ENCODE measurements at regions not wholly inside any gene's neighbourhood (a gene's known extent, or its start where the extent isn't known, plus 50 kb on each side); places are given as distances from the start of the nearest gene placed in this dataset.

DNA sequence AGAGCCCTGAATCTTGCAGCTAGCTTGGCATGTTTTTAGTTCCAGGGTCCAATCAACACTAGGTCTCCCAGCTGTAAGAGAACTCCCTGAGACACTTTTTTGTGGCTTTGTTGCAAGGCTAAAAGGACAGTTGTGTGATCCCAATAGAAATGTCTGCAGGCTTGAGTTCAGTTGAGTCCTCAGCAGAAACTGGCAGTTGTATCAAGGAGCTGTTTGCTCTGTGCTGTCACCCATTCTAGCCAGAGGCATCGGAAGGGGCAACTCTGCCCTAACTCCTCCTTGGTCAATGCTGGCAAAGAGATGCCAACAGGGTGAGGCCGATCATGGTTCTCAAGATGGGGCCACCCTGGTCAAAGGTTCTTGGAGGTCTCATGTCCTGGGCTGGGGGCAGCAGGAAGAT lies 224.1 kb downstream of the BUB3 start:
- Histone ChIP-seq H4K8ac (ENCODE audit: low read length) (no peak overlapping the region), H3K9ac (ENCODE audit: low read length) (no peak overlapping the region), H3K4me2 (ENCODE audit: low read length, poor library complexity, severe bottlenecking) (no peak overlapping the region), H2AK5ac (ENCODE audit: low read length, severe bottlenecking) (no peak overlapping the region), H4K91ac (ENCODE audit: low read length) (no peak overlapping the region), H3K4ac (ENCODE audit: low read depth in 1 of 2, low read length in 2 of 2) (no peak overlapping the region), H3K4me3 (ENCODE audit: insufficient read depth in 1 of 2, low read depth in 1 of 2, low read length in 2 of 2) (no peak overlapping the region), H2BK15ac (ENCODE audit: low read depth, poor library complexity, severe bottlenecking) (no peak overlapping the region), H3K23ac (ENCODE audit: low read length in 2 of 2) (no peak overlapping the region), H3K79me1 (replicated peaks; ENCODE audit: low read length, poor library complexity, severe bottlenecking) (no peaks in the 10 kb centered on the region), H2AFZ (ENCODE audit: low read depth, low read length) (no peak overlapping the region), H2BK120ac (ENCODE audit: low read depth, low read length) (no peak overlapping the region), H3K14ac (ENCODE audit: low read length in 2 of 2) (no peak overlapping the region), H3K27me3 (ENCODE audit: control insufficient read depth in 1 of 2, insufficient read depth in 1 of 2, low read length in 2 of 2) (peaks cover 0 to 11% of the 10 kb centered on the region in 2 experiments), H2BK5ac (ENCODE audit: low read depth, low read length, poor library complexity, severe bottlenecking) (no peak overlapping the region), H3K9me3 (ENCODE audit: control insufficient read depth, low read length) (no peaks in the 10 kb centered on the region), H2BK12ac (ENCODE audit: low read length in 2 of 2) (no peak overlapping the region), H3K36me3 (ENCODE audit: control insufficient read depth in 1 of 2, insufficient read depth in 2 of 2, low read depth in 1 of 2, low read length in 2 of 2) (no peaks in the 10 kb centered on the region), H3K4me1 (ENCODE audit: control insufficient read depth, insufficient read depth, low read depth, low read length) (no peaks in the 10 kb centered on the region), H3K18ac (ENCODE audit: low read depth in 1 of 2, low read length in 2 of 2) (no peak overlapping the region), H3K27ac (ENCODE audit: low read length, poor library complexity, severe bottlenecking) (no peak overlapping the region)
- WGBS, result 85% methylated on average over 2 of the region's 2 CpGs
- no peak for DNase-seq

DNA sequence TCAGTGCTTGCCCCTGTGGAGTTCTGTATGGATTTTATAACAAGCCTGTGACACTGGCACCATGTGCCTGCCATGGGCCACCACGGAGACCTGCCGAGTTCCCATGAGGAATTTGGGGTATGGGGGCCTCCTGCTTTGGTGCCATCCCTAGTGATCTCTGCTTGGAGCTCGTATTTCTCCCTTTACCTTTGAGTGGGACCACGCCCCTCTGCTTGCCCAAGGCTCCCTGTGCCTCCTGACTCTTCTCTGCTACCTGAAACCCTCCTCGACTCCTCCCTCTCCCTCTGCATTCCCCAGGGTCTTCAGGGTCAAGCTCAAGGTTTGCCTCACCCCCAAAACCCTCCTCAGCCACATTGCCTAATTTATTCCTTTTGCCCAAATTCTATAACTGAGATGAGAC lies 225.0 kb downstream of the BUB3 start:
- no peak overlapping the region for H2BK15ac ChIP-seq (ENCODE audit: low read depth, poor library complexity, severe bottlenecking)
- no peak overlapping the region for H3K14ac ChIP-seq (ENCODE audit: low read length in 2 of 2)
- H2BK120ac ChIP-seq (ENCODE audit: low read depth, low read length), result no peak overlapping the region
- no peak for DNase-seq
- H3K9ac ChIP-seq (ENCODE audit: low read length), result no peak overlapping the region
- no peak overlapping the region for H4K8ac ChIP-seq (ENCODE audit: low read length)
- H3K4ac ChIP-seq (ENCODE audit: low read depth in 1 of 2, low read length in 2 of 2), result no peak overlapping the region
- no peak overlapping the region for H4K91ac ChIP-seq (ENCODE audit: low read length)
- H3K27me3 ChIP-seq (ENCODE audit: control insufficient read depth in 1 of 2, insufficient read depth in 1 of 2, low read length in 2 of 2), result peaks cover 0 to 15% of the 10 kb centered on the region in 2 experiments
- H3K27ac ChIP-seq (ENCODE audit: low read length, poor library complexity, severe bottlenecking), result no peak overlapping the region
- H2BK12ac ChIP-seq (ENCODE audit: low read length in 2 of 2), result no peak overlapping the region
- H3K4me2 ChIP-seq (ENCODE audit: low read length, poor library complexity, severe bottlenecking), result no peak overlapping the region
- no peaks in the 10 kb centered on the region for H3K9me3 ChIP-seq (ENCODE audit: control insufficient read depth, low read length)
- no peak overlapping the region for H2BK5ac ChIP-seq (ENCODE audit: low read depth, low read length, poor library complexity, severe bottlenecking)
- 34% methylated on average over 5 of the region's 5 CpGs for WGBS
- H3K18ac ChIP-seq (ENCODE audit: low read depth in 1 of 2, low read length in 2 of 2), result no peak overlapping the region
- H3K4me1 ChIP-seq (ENCODE audit: control insufficient read depth, insufficient read depth, low read depth, low read length), result no peaks in the 10 kb centered on the region
- no peaks in the 10 kb centered on the region for H3K79me1 ChIP-seq (replicated peaks; ENCODE audit: low read length, poor library complexity, severe bottlenecking)
- H3K23ac ChIP-seq (ENCODE audit: low read length in 2 of 2), result no peak overlapping the region
- no peak overlapping the region for H2AFZ ChIP-seq (ENCODE audit: low read depth, low read length)
- H2AK5ac ChIP-seq (ENCODE audit: low read length, severe bottlenecking), result no peak overlapping the region
- H3K36me3 ChIP-seq (ENCODE audit: control insufficient read depth in 1 of 2, insufficient read depth in 2 of 2, low read depth in 1 of 2, low read length in 2 of 2), result no peaks in the 10 kb centered on the region
- H3K4me3 ChIP-seq (ENCODE audit: insufficient read depth in 1 of 2, low read depth in 1 of 2, low read length in 2 of 2), result no peak overlapping the region

- Histone ChIP-seq H3K23ac (ENCODE audit: low read length in 2 of 2) (no peak overlapping the region), H2BK15ac (ENCODE audit: low read depth, poor library complexity, severe bottlenecking) (no peak overlapping the region), H3K4me3 (ENCODE audit: insufficient read depth in 1 of 2, low read depth in 1 of 2, low read length in 2 of 2) (no peak overlapping the region), H2AK5ac (ENCODE audit: low read length, severe bottlenecking) (no peak overlapping the region), H3K4me1 (ENCODE audit: control insufficient read depth, insufficient read depth, low read depth, low read length) (no peaks in the 10 kb centered on the region), H3K18ac (ENCODE audit: low read depth in 1 of 2, low read length in 2 of 2) (no peak overlapping the region), H2BK5ac (ENCODE audit: low read depth, low read length, poor library complexity, severe bottlenecking) (no peak overlapping the region), H3K4ac (ENCODE audit: low read depth in 1 of 2, low read length in 2 of 2) (no peak overlapping the region), H3K4me2 (ENCODE audit: low read length, poor library complexity, severe bottlenecking) (no peak overlapping the region), H3K9me3 (ENCODE audit: control insufficient read depth, low read length) (peaks cover 2% of the 10 kb centered on the region), H3K9ac (ENCODE audit: low read length) (no peak overlapping the region), H2BK120ac (ENCODE audit: low read depth, low read length) (no peak overlapping the region), H4K91ac (ENCODE audit: low read length) (no peak overlapping the region), H3K27me3 (ENCODE audit: control insufficient read depth in 1 of 2, insufficient read depth in 1 of 2, low read length in 2 of 2) (peaks cover 0 to 15% of the 10 kb centered on the region in 2 experiments), H3K79me1 (replicated peaks; ENCODE audit: low read length, poor library complexity, severe bottlenecking) (no peaks in the 10 kb centered on the region), H3K36me3 (ENCODE audit: control insufficient read depth in 1 of 2, insufficient read depth in 2 of 2, low read depth in 1 of 2, low read length in 2 of 2) (no peaks in the 10 kb centered on the region), H3K27ac (ENCODE audit: low read length, poor library complexity, severe bottlenecking) (no peak overlapping the region), H2AFZ (ENCODE audit: low read depth, low read length) (no peak overlapping the region), H2BK12ac (ENCODE audit: low read length in 2 of 2) (no peak overlapping the region), H4K8ac (ENCODE audit: low read length) (no peak overlapping the region), H3K14ac (ENCODE audit: low read length in 2 of 2) (no peak overlapping the region)
- 66% methylated on average over 7 of the region's 7 CpGs for WGBS
- DNase-seq, result no peak
Observed at GRCh38 chr10:123380491-123381085, 226.4 kb downstream of the BUB3 start.

DNA sequence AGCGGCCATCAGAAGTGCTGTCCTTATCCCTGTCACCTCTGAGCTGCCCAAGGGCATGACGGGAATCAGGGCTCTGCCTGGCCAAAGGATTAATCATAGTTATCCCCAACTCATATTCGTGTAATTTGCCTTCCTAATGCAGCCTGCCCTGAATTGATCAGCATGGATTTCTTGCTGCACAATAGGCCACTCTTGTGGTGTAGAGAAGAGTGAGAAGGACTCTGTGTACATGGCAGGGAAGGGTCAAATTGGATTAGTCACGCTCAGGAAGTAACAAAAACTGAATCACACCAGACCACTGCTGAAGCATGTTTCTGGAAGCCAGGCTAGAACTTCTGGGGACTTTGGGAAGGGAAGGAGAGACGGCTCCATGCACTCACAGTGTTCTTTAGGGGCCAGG lies 227.0 kb downstream of the BUB3 start:
- Histone ChIP-seq H3K27ac (ENCODE audit: low read length, poor library complexity, severe bottlenecking) (no peak overlapping the region), H2AK5ac (ENCODE audit: low read length, severe bottlenecking) (no peak overlapping the region), H3K14ac (ENCODE audit: low read length in 2 of 2) (no peak overlapping the region), H4K91ac (ENCODE audit: low read length) (no peak overlapping the region), H2BK15ac (ENCODE audit: low read depth, poor library complexity, severe bottlenecking) (no peak overlapping the region), H3K18ac (ENCODE audit: low read depth in 1 of 2, low read length in 2 of 2) (no peak overlapping the region), H3K4me3 (ENCODE audit: insufficient read depth in 1 of 2, low read depth in 1 of 2, low read length in 2 of 2) (no peak overlapping the region), H3K4ac (ENCODE audit: low read depth in 1 of 2, low read length in 2 of 2) (no peak overlapping the region), H3K27me3 (ENCODE audit: control insufficient read depth in 1 of 2, insufficient read depth in 1 of 2, low read length in 2 of 2) (peaks cover 0 to 15% of the 10 kb centered on the region in 2 experiments), H3K23ac (ENCODE audit: low read length in 2 of 2) (no peak overlapping the region), H3K4me1 (ENCODE audit: control insufficient read depth, insufficient read depth, low read depth, low read length) (no peaks in the 10 kb centered on the region), H2BK5ac (ENCODE audit: low read depth, low read length, poor library complexity, severe bottlenecking) (no peak overlapping the region), H4K8ac (ENCODE audit: low read length) (no peak overlapping the region), H3K9ac (ENCODE audit: low read length) (no peak overlapping the region), H2BK120ac (ENCODE audit: low read depth, low read length) (no peak overlapping the region), H3K9me3 (ENCODE audit: control insufficient read depth, low read length) (peaks cover 4% of the 10 kb centered on the region), H3K79me1 (replicated peaks; ENCODE audit: low read length, poor library complexity, severe bottlenecking) (no peaks in the 10 kb centered on the region), H3K4me2 (ENCODE audit: low read length, poor library complexity, severe bottlenecking) (no peak overlapping the region), H2BK12ac (ENCODE audit: low read length in 2 of 2) (no peak overlapping the region), H3K36me3 (ENCODE audit: control insufficient read depth in 1 of 2, insufficient read depth in 2 of 2, low read depth in 1 of 2, low read length in 2 of 2) (no peaks in the 10 kb centered on the region), H2AFZ (ENCODE audit: low read depth, low read length) (no peak overlapping the region)
- DNase-seq, result no peak
- WGBS, result 66% methylated on average over 3 of the region's 5 CpGs

All from mesenchymal stem cell (in vitro differentiated cells and primary cell).